ENCODE measurements at regions not wholly inside any gene's neighbourhood (a gene's known extent, or its start where the extent isn't known, plus 50 kb on each side); places are given as distances from the start of the nearest gene placed in this dataset.

- Mint-ChIP-seq H3K4me1 (no peaks in the 10 kb centered on the region), H3K36me3 (ENCODE audit: low read depth) (no peaks in the 10 kb centered on the region), H3K27me3 (no peaks in the 10 kb centered on the region), H3K4me3 (no peak overlapping the region), H3K27ac (no peak overlapping the region), H3K9me3 (peaks cover 9% of the 10 kb centered on the region)
- DNase-seq (no peak), ATAC-seq (no peak)
Measured at GRCh38 chr10:130999376-131000202, 311.9 kb downstream of the TCERG1L start.

GRCh38 chr10:131000244-131000643, 311.3 kb downstream of the TCERG1L start:
- no peak overlapping the region for H3K27ac Mint-ChIP-seq
- no peaks in the 10 kb centered on the region for H3K36me3 Mint-ChIP-seq (ENCODE audit: low read depth)
- peaks cover 9% of the 10 kb centered on the region for H3K9me3 Mint-ChIP-seq

GRCh38 chr10:131000743-131001142, 310.8 kb downstream of the TCERG1L start:
- ATAC-seq (no peak), DNase-seq (no peak)
- Mint-ChIP-seq H3K27ac (no peak overlapping the region), H3K4me3 (no peak overlapping the region), H3K9me3 (peaks cover 5% of the 10 kb centered on the region), H3K36me3 (ENCODE audit: low read depth) (no peaks in the 10 kb centered on the region), H3K4me1 (no peaks in the 10 kb centered on the region), H3K27me3 (no peaks in the 10 kb centered on the region)

More at GRCh38 chr10:131000244-131000643, 311.3 kb downstream of the TCERG1L start:
- no peaks in the 10 kb centered on the region for H3K27me3 Mint-ChIP-seq
- ATAC-seq = no peak
- no peak for DNase-seq
- no peaks in the 10 kb centered on the region for H3K4me1 Mint-ChIP-seq
- no peak overlapping the region for H3K4me3 Mint-ChIP-seq

GRCh38 chr10:131001438-131001837, 310.1 kb downstream of the TCERG1L start:
- Mint-ChIP-seq H3K4me1 (no peaks in the 10 kb centered on the region), H3K9me3 (no peaks in the 10 kb centered on the region), H3K4me3 (no peak overlapping the region), H3K27me3 (no peaks in the 10 kb centered on the region), H3K27ac (no peak overlapping the region), H3K36me3 (ENCODE audit: low read depth) (no peaks in the 10 kb centered on the region)
- ATAC-seq (no peak), DNase-seq (no peak)

- H3K4me3 Mint-ChIP-seq = no peak overlapping the region
- H3K27ac Mint-ChIP-seq = no peak overlapping the region
- ATAC-seq (no peak), DNase-seq (no peak)
- H3K9me3 Mint-ChIP-seq = no peaks in the 10 kb centered on the region
- no peaks in the 10 kb centered on the region for H3K36me3 Mint-ChIP-seq (ENCODE audit: low read depth)
- H3K27me3 Mint-ChIP-seq = no peaks in the 10 kb centered on the region
- H3K4me1 Mint-ChIP-seq = no peaks in the 10 kb centered on the region
Measured at GRCh38 chr10:131002031-131002861, 309.3 kb downstream of the TCERG1L start.

- no peaks in the 10 kb centered on the region for H3K4me1 Mint-ChIP-seq
- H3K4me3 Mint-ChIP-seq = no peak overlapping the region
- no peaks in the 10 kb centered on the region for H3K27me3 Mint-ChIP-seq
- no peak overlapping the region for H3K27ac Mint-ChIP-seq
- DNase-seq (no peak), ATAC-seq (no peak)
- no peaks in the 10 kb centered on the region for H3K36me3 Mint-ChIP-seq (ENCODE audit: low read depth)
- H3K9me3 Mint-ChIP-seq = no peaks in the 10 kb centered on the region
Measured at GRCh38 chr10:131003455-131003854, 308.1 kb downstream of the TCERG1L start.

- DNase-seq (no peak), ATAC-seq (no peak)
- no peaks in the 10 kb centered on the region for H3K4me1 Mint-ChIP-seq
- no peaks in the 10 kb centered on the region for H3K9me3 Mint-ChIP-seq
- no peak overlapping the region for H3K27ac Mint-ChIP-seq
- no peak overlapping the region for H3K4me3 Mint-ChIP-seq
- H3K36me3 Mint-ChIP-seq (ENCODE audit: low read depth) = no peaks in the 10 kb centered on the region
- H3K27me3 Mint-ChIP-seq = no peaks in the 10 kb centered on the region
Measured at GRCh38 chr10:131004276-131004675, 307.2 kb downstream of the TCERG1L start.

GRCh38 chr10:131006458-131007256, 304.9 kb downstream of the TCERG1L start:
- Mint-ChIP-seq H3K9me3 (no peaks in the 10 kb centered on the region), H3K4me1 (no peaks in the 10 kb centered on the region), H3K27ac (no peak overlapping the region), H3K4me3 (no peak overlapping the region), H3K27me3 (no peaks in the 10 kb centered on the region), H3K36me3 (ENCODE audit: low read depth) (no peaks in the 10 kb centered on the region)
- ATAC-seq = no peak
- no peak for DNase-seq

- Mint-ChIP-seq H3K27ac (no peak overlapping the region), H3K36me3 (ENCODE audit: low read depth) (no peaks in the 10 kb centered on the region), H3K27me3 (no peaks in the 10 kb centered on the region), H3K4me1 (no peaks in the 10 kb centered on the region), H3K9me3 (no peaks in the 10 kb centered on the region), H3K4me3 (no peak overlapping the region)
- no peak for DNase-seq
- no peak for ATAC-seq
Measured at GRCh38 chr10:131009791-131010190, 301.7 kb downstream of the TCERG1L start.

- H3K27me3 Mint-ChIP-seq = no peaks in the 10 kb centered on the region
- ATAC-seq (no peak), DNase-seq (no peak)
- H3K4me1 Mint-ChIP-seq = no peaks in the 10 kb centered on the region
- no peak overlapping the region for H3K4me3 Mint-ChIP-seq
- H3K27ac Mint-ChIP-seq = no peak overlapping the region
- H3K36me3 Mint-ChIP-seq (ENCODE audit: low read depth) = no peaks in the 10 kb centered on the region
- no peaks in the 10 kb centered on the region for H3K9me3 Mint-ChIP-seq
Measured at GRCh38 chr10:131010965-131011575, 300.5 kb downstream of the TCERG1L start.

- H3K4me3 Mint-ChIP-seq = no peak overlapping the region
- no peaks in the 10 kb centered on the region for H3K27me3 Mint-ChIP-seq
- H3K9me3 Mint-ChIP-seq = no peaks in the 10 kb centered on the region
- no peaks in the 10 kb centered on the region for H3K36me3 Mint-ChIP-seq (ENCODE audit: low read depth)
- H3K4me1 Mint-ChIP-seq = no peaks in the 10 kb centered on the region
- ATAC-seq = no peak
- DNase-seq = no peak
- H3K27ac Mint-ChIP-seq = no peak overlapping the region
Measured at GRCh38 chr10:131011936-131012640, 299.4 kb downstream of the TCERG1L start.

GRCh38 chr10:131012641-131012985, 298.9 kb downstream of the TCERG1L start:
- ATAC-seq (no peak), DNase-seq (no peak)
- H3K27ac Mint-ChIP-seq = no peak overlapping the region
- H3K4me3 Mint-ChIP-seq = no peak overlapping the region
- no peaks in the 10 kb centered on the region for H3K9me3 Mint-ChIP-seq
- no peaks in the 10 kb centered on the region for H3K36me3 Mint-ChIP-seq (ENCODE audit: low read depth)
- no peaks in the 10 kb centered on the region for H3K27me3 Mint-ChIP-seq
- H3K4me1 Mint-ChIP-seq = no peaks in the 10 kb centered on the region

GRCh38 chr10:131013281-131013912, 298.1 kb downstream of the TCERG1L start:
- Mint-ChIP-seq H3K4me3 (no peak overlapping the region), H3K36me3 (ENCODE audit: low read depth) (no peaks in the 10 kb centered on the region), H3K27me3 (no peaks in the 10 kb centered on the region), H3K9me3 (no peaks in the 10 kb centered on the region), H3K4me1 (no peaks in the 10 kb centered on the region), H3K27ac (no peak overlapping the region)
- no peak for DNase-seq
- no peak for ATAC-seq
